ENCODE measurements at regions not wholly inside any gene's neighbourhood (a gene's known extent, or its start where the extent isn't known, plus 50 kb on each side); places are given as distances from the start of the nearest gene placed in this dataset.

GRCh38 chr2:234695981-234696380, 199.1 kb upstream of the ARL4C start:
- no peak for TF ChIP-seq CTCF (IDR thresholded peaks at IDR 0.05 in 4 of 5, conservative IDR thresholded peaks at IDR 0.05 in 1 of 5)
- no peak for TF ChIP-seq POLR2A (IDR thresholded peaks at IDR 0.05)
